Ovary (tissue), 7 donors: ENCODE measurements at regions not wholly inside any gene's neighbourhood (a gene's known extent, or its start where the extent isn't known, plus 50 kb on each side); places are given as distances from the start of the nearest gene placed in this dataset.

Experiments used
- DNase-seq, 5 donors: peaks; one replicate each; pipeline ENCODE4 v3.0.0-alpha.2; 2019 to 2020
- H3K27ac ChIP-seq, 2 donors: fragments of 200-600 bp; one replicate each; pipeline versions ENCODE4 v1.5.1 to v1.8.0; 2019 to 2022
- H3K27me3 ChIP-seq: fragments of 200-600 bp; one replicate; pipeline ENCODE4 v1.8.0; 2022
- H3K36me3 ChIP-seq: fragments of 200-600 bp; sonication (generic); one replicate; pipeline ENCODE4 v1.5.1; 2019
- H3K4me1 ChIP-seq: one replicate; pipeline ENCODE4 v1.8.1; 2013; ENCODE audit warnings: mild to moderate bottlenecking, moderate library complexity; ENCODE audit not compliant: insufficient read depth
- H3K4me3 ChIP-seq: fragments of 200-600 bp; sonication (generic); one replicate; pipeline ENCODE4 v1.5.1; 2017
- H3K9me3 ChIP-seq, 2 donors: fragments of 200-600 bp in 1 of 2; sonication (generic) in 1 of 2; one replicate each; pipeline versions ENCODE4 v1.5.1 to v1.8.1; 2013 to 2019; ENCODE audit warnings: mild to moderate bottlenecking in 1 of 2, moderate library complexity in 1 of 2
- EP300 ChIP-seq: sonication (generic); formaldehyde crosslinking; IDR thresholded peaks from one replicate; pipeline ENCODE4 v1.6.1; 2017; ENCODE audit warnings: antibody characterized with exemption
- POLR2A ChIP-seq: fragments of 450-650 bp; IDR thresholded peaks from one replicate; pipeline ENCODE4 v1.6.1; 2017; ENCODE audit warnings: antibody characterized with exemption, mild to moderate bottlenecking, moderate library complexity
- WGBS, 3 donors: extraction: QIAGEN DNeasy Blood & Tissue Kit in 1 of 3; methylation state at CpG; one replicate each; pipeline versions ENCODE4 v1.1.5 to v1.1.7; 2013 to 2017; 5-methylcytosine and 5-hydroxymethylcytosine counted together
- intact Hi-C, 4 donors: fragments of 100-400 bp; cut with DNase I; formaldehyde crosslinking; loops; one replicate each; pipeline versions ENCODE4 v1.11.0 to v1.15.1; 2022 to 2023
- TF ChIP-seq, protein P1 (sequence below), 3 donors: fragments of 450-650 bp in 2 of 3; fragments of 200-600 bp in 1 of 3; IDR thresholded peaks; one replicate each; pipeline versions ENCODE4 v1.5.1 to v1.8.0; 2016 to 2022; ENCODE audit warnings: antibody characterized with exemption in 3 of 3, mild to moderate bottlenecking in 1 of 3
- donor health status: DM: no; HTN: no; CAD: no; lungs with moderate emphysema.
- donor health status: DM: no; HTN: no; CAD: no.
- donor health status: Bipolar disorder and iron deficiency.
- donor health status: DM: no; HTN: no; CAD: no.
- donor health status: DM: yes; HTN: yes; CAD: no.

GRCh38 chrX:51824061-51824460, 69.4 kb upstream of the MAGED1 start:
- 73 to 75% (median 74%) methylated on average over 1 of the region's 1 CpG for WGBS, 3 donors
- TF ChIP-seq, protein P1, sequence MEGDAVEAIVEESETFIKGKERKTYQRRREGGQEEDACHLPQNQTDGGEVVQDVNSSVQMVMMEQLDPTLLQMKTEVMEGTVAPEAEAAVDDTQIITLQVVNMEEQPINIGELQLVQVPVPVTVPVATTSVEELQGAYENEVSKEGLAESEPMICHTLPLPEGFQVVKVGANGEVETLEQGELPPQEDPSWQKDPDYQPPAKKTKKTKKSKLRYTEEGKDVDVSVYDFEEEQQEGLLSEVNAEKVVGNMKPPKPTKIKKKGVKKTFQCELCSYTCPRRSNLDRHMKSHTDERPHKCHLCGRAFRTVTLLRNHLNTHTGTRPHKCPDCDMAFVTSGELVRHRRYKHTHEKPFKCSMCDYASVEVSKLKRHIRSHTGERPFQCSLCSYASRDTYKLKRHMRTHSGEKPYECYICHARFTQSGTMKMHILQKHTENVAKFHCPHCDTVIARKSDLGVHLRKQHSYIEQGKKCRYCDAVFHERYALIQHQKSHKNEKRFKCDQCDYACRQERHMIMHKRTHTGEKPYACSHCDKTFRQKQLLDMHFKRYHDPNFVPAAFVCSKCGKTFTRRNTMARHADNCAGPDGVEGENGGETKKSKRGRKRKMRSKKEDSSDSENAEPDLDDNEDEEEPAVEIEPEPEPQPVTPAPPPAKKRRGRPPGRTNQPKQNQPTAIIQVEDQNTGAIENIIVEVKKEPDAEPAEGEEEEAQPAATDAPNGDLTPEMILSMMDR (IDR thresholded peaks at IDR 0.05) = no peak
- TF ChIP-seq EP300 = no peak
- no peaks in the 10 kb centered on the region for H3K36me3 ChIP-seq

DNA sequence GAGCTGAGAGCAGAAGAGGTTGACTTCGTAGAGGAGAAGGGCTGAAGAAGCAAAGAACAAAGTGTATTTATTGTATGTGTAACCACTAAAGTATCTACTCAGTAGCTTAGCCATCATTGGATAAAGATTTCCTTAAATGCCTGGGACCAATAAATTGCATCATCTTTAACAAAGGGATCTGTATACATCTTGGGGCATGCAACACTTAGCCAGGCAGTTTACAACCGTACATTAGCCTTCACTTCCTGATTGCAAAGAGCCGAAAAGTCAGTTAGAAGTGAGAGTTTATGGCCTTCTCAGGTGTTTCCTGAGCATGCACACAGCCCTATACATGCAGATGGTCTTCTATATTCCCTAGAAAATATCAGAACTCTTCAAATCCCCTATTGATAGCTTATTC, 68.0 kb upstream of the MAGED1 start:
- WGBS, 3 donors = 70 to 76% (median 76%) methylated on average over 3 of the region's 3 CpGs
- H3K4me1 ChIP-seq = no peaks in the 10 kb centered on the region
- TF ChIP-seq POLR2A (no peak), EP300 (no peak)
- TF ChIP-seq, protein P1 (IDR thresholded peaks at IDR 0.05) = no peak
- no peaks in the 10 kb centered on the region for H3K9me3 ChIP-seq
- DNase-seq = no peak
- H3K36me3 ChIP-seq = no peaks in the 10 kb centered on the region
- no peak overlapping the region for H3K4me3 ChIP-seq
- no peaks in the 10 kb centered on the region for H3K27me3 ChIP-seq
- H3K27ac ChIP-seq = no peak overlapping the region
- intact Hi-C loops = no loop called here

More at GRCh38 chrX:51824061-51824460, 69.4 kb upstream of the MAGED1 start:
- DNase-seq = no peak
- H3K9me3 ChIP-seq = no peaks in the 10 kb centered on the region
- H3K4me1 ChIP-seq = no peaks in the 10 kb centered on the region
- no peaks in the 10 kb centered on the region for H3K27me3 ChIP-seq
- intact Hi-C loops = no loop called here
- no peak overlapping the region for H3K4me3 ChIP-seq
- no peak overlapping the region for H3K27ac ChIP-seq

GRCh38 chrX:51834076-51834475, 59.3 kb upstream of the MAGED1 start:
- Histone ChIP-seq H3K4me3 (no peak overlapping the region), H3K4me1 (no peaks in the 10 kb centered on the region), H3K9me3 (no peaks in the 10 kb centered on the region), H3K36me3 (no peaks in the 10 kb centered on the region), H3K27ac (no peak overlapping the region), H3K27me3 (no peaks in the 10 kb centered on the region)
- intact Hi-C loops = no loop called here
- TF ChIP-seq EP300 (no peak), POLR2A (no peak)
- TF ChIP-seq, protein P1 (IDR thresholded peaks at IDR 0.05) = no peak
- 43 to 50% (median 46%) methylated on average over 1 of the region's 1 CpG for WGBS, 3 donors
- DNase-seq = no peak

DNA sequence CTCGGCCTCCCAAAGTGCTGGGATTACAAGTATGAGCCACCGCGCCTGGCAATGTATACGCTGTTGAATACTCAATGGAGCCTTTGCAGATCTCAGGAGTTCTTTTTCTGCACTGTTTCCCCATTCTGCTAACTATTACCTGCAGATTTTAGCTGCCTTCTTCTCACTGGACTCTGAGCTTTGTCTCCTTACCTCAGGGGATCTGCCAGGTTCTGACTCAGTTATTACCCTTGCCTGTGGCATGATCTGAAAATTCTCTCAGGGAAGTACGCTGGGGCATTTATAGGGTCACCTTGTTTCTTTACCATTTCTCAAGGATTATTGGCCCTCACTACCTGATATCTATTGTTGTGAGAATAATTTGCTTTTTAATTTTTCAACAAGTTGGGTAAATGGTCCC, 56.6 kb upstream of the MAGED1 start:
- no peaks in the 10 kb centered on the region for H3K4me1 ChIP-seq
- intact Hi-C loops = no loop called here
- H3K27me3 ChIP-seq = no peaks in the 10 kb centered on the region
- no peaks in the 10 kb centered on the region for H3K36me3 ChIP-seq
- H3K9me3 ChIP-seq = no peaks in the 10 kb centered on the region
- TF ChIP-seq POLR2A (no peak), EP300 (no peak)
- TF ChIP-seq, protein P1 (IDR thresholded peaks at IDR 0.05) = no peak
- no peak for DNase-seq
- no peak overlapping the region for H3K27ac ChIP-seq
- H3K4me3 ChIP-seq = no peak overlapping the region
- 84 to 92% (median 89%) methylated on average over 5 of the region's 5 CpGs for WGBS, 3 donors

- 58 to 60% (median 59%) methylated on average over 3 of the region's 3 CpGs for WGBS, 3 donors
- no peak overlapping the region for H3K27ac ChIP-seq
- DNase-seq = no peak
- H3K27me3 ChIP-seq = no peaks in the 10 kb centered on the region
- no peaks in the 10 kb centered on the region for H3K9me3 ChIP-seq
- intact Hi-C loops = no loop called here
- TF ChIP-seq POLR2A (no peak), EP300 (no peak)
- TF ChIP-seq, protein P1 (IDR thresholded peaks at IDR 0.05) = no peak
- H3K36me3 ChIP-seq = no peaks in the 10 kb centered on the region
- H3K4me3 ChIP-seq = no peak overlapping the region
- H3K4me1 ChIP-seq = no peaks in the 10 kb centered on the region
These were observed 56.0 kb upstream of the MAGED1 start for GRCh38 chrX:51837451-51837850.
